Lung (tissue), 11 donors: ENCODE measurements at regions not wholly inside any gene's neighbourhood (a gene's known extent, or its start where the extent isn't known, plus 50 kb on each side); places are given as distances from the start of the nearest gene placed in this dataset.

ENCODE experiments used
- ATAC-seq: fragments of 200-7000 bp; cut with Tn5 transposase; one replicate; pipeline ENCODE4 v1.9.1; 2020; ENCODE audit warnings: moderate number of reproducible peaks; ENCODE audit not compliant: insufficient read depth, low FRiP score
- DNase-seq, 3 donors: peaks; one replicate each; pipeline ENCODE4 v3.0.0-alpha.2; 2013 to 2017
- H3K27ac ChIP-seq, 2 donors: one replicate each; pipeline ENCODE4 v1.5.1; 2013; ENCODE audit warnings: mild to moderate bottlenecking in 2 of 2, moderate library complexity in 2 of 2, control low read depth in 1 of 2, inconsistent platforms in 1 of 2, low read depth in 1 of 2, low read length in 1 of 2
- H3K27me3 ChIP-seq, 3 donors: one replicate each; pipeline ENCODE4 v1.5.1; 2013; ENCODE audit warnings: low read length in 2 of 3; ENCODE audit not compliant: control insufficient read depth in 3 of 3, insufficient read depth in 3 of 3
- H3K36me3 ChIP-seq, 4 donors: one replicate each; pipeline ENCODE4 v1.5.1; 2013; ENCODE audit warnings: low read length in 4 of 4, mild to moderate bottlenecking in 1 of 4, moderate library complexity in 1 of 4; ENCODE audit not compliant: control insufficient read depth in 4 of 4, insufficient read depth in 4 of 4
- H3K4me1 ChIP-seq, 5 donors: one replicate each; pipeline ENCODE4 v1.5.1; 2013; ENCODE audit warnings: low read length in 5 of 5, mild to moderate bottlenecking in 2 of 5, moderate library complexity in 1 of 5; ENCODE audit not compliant: control insufficient read depth in 5 of 5, insufficient read depth in 5 of 5
- H3K4me3 ChIP-seq: one replicate; pipeline ENCODE4 v1.5.1; 2013; ENCODE audit warnings: mild to moderate bottlenecking, control low read depth, moderate library complexity
- H3K9ac ChIP-seq, 2 donors: one replicate each; pipeline ENCODE4 v1.5.1; 2013; ENCODE audit warnings: low read length in 2 of 2, control low read depth in 1 of 2; ENCODE audit not compliant: insufficient read depth in 1 of 2
- H3K9me3 ChIP-seq, 4 donors: one replicate each; pipeline ENCODE4 v1.5.1; 2013; ENCODE audit warnings: low read length in 3 of 4, mild to moderate bottlenecking in 1 of 4, moderate library complexity in 1 of 4; ENCODE audit not compliant: control insufficient read depth in 4 of 4, insufficient read depth in 3 of 4
- CTCF ChIP-seq: IDR thresholded peaks from 2 replicates; pipeline ENCODE4 v1.5.1; 2012; ENCODE audit warnings: mild to moderate bottlenecking; ENCODE audit errors: control extremely low read depth, extremely low read depth
- WGBS, 2 donors: extraction: QIAGEN DNeasy Blood & Tissue Kit; methylation state at CpG; one replicate each; pipeline ENCODE4 v1.1.7; 2013; 5-methylcytosine and 5-hydroxymethylcytosine counted together
- donor health status: control.
- donor health status: control.
- donor health status: Bipolar disorder and iron deficiency.
- donor health status: healthy.
- donor health status: DM: yes; HTN: yes; CAD: no.

GRCh38 chr1:115534106-115534505 is 107.7 kb upstream of the VANGL1 start:
- H3K9me3 ChIP-seq = peaks cover 0 to 1% (median 0%) of the 10 kb centered on the region in 4 donors
- H3K4me3 ChIP-seq = no peak overlapping the region
- H3K27me3 ChIP-seq = no peaks in the 10 kb centered on the region
- H3K9ac ChIP-seq = no peak overlapping the region
- no peaks in the 10 kb centered on the region for H3K36me3 ChIP-seq
- DNase-seq = no peak
- ATAC-seq = no peak
- H3K4me1 ChIP-seq = peaks cover 0 to 13% (median 3%) of the 10 kb centered on the region in 5 donors
- H3K27ac ChIP-seq = no peak overlapping the region
- no peak for TF ChIP-seq CTCF
- 88 to 98% methylated on average over 1 of the region's 1 CpG for WGBS, 2 donors

- no peaks in the 10 kb centered on the region for H3K27me3 ChIP-seq
- no peak overlapping the region for H3K27ac ChIP-seq
- peaks cover 0 to 1% (median 0%) of the 10 kb centered on the region in 4 donors for H3K9me3 ChIP-seq
- no peaks in the 10 kb centered on the region for H3K36me3 ChIP-seq
- no peak overlapping the region for H3K9ac ChIP-seq
- TF ChIP-seq CTCF = no peak
- WGBS, 2 donors = 34 to 49% methylated on average over 6 of the region's 6 CpGs
- peaks cover 0 to 11% (median 3%) of the 10 kb centered on the region in 5 donors for H3K4me1 ChIP-seq
- ATAC-seq (no peak), DNase-seq (peak in 2 of 3 donors; percentile 73 to 74)
- no peak overlapping the region for H3K4me3 ChIP-seq
Observed at GRCh38 chr1:115531631-115532264, 110.0 kb upstream of the VANGL1 start.

DNA sequence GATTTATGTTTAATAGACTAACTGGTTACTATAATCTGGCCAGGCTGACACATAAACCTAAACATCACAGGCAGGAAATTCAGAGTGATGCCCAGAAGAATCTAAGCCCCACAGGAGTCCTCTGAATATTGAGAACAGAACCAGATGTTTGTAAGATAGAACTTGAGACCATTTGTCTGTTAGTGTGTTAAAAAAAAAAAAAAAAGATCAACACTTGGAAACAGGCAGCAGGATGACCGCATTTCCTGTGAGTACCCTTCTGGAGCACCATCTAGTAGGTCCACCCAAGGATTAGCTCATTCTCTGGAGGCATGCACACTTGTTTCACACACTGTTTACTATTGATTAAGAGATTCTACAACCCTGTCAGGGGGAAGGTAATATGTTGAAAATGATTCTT is 111.4 kb upstream of the VANGL1 start:
- Histone ChIP-seq H3K4me3 (no peak overlapping the region), H3K9ac (no peak overlapping the region), H3K4me1 (peaks cover 0 to 11% (median 3%) of the 10 kb centered on the region in 5 donors), H3K36me3 (no peaks in the 10 kb centered on the region), H3K9me3 (no peaks in the 10 kb centered on the region), H3K27me3 (no peaks in the 10 kb centered on the region), H3K27ac (no peak overlapping the region)
- WGBS, 2 donors = 79 to 91% methylated on average over 1 of the region's 1 CpG
- ATAC-seq (no peak), DNase-seq (no peak)
- TF ChIP-seq CTCF = no peak
